Panc1 (cell line): ENCODE measurements at regions not wholly inside any gene's neighbourhood (a gene's known extent, or its start where the extent isn't known, plus 50 kb on each side); places are given as distances from the start of the nearest gene placed in this dataset.

Experiments
- ATAC-seq: fragments of 200-7000 bp; cut with Tn5 transposase; 2 replicates; pipeline ENCODE4 v1.9.1; 2020; ENCODE audit warnings: mild to moderate bottlenecking, moderate library complexity
- BruUV-seq: library from RNA; stranded (reverse); fragments of 400-500 nt; replicated peaks from 2 replicates; lab custom pipeline; 2021; lab: Mats Ljungman, UMichigan
- CTCF ChIA-PET: fragments of 300-600 bp; sonication (Branson Sonifier 250); formaldehyde crosslinking; loops from one replicate; lab custom pipeline; 2022; ENCODE audit warnings: antibody characterized with exemption; lab: Charles Lee
- POLR2A ChIA-PET: fragments of 300-600 bp; sonication (Branson Sonifier 250); formaldehyde crosslinking; loops from one replicate; lab custom pipeline; 2022; ENCODE audit warnings: antibody characterized with exemption; lab: Charles Lee
- DNase-seq: peaks from one replicate; pipeline ENCODE4 v3.0.0-alpha.2; 2010; ENCODE audit warnings: low read depth, low spot score
- H3K27ac ChIP-seq: 2 replicates; pipeline ENCODE4 v1.5.1; 2011; ENCODE audit warnings: mild to moderate bottlenecking, low read length, inconsistent platforms
- H3K27me3 ChIP-seq: fragments of 200-500 bp; sonication (Bioruptor generic); 2 replicates; pipeline ENCODE4 v1.6.0; 2014; ENCODE audit warnings: low read length, inconsistent platforms; ENCODE audit not compliant: control insufficient read depth, insufficient read depth
- H3K36me3 ChIP-seq: fragments of 200-500 bp; sonication (Bioruptor generic); 2 replicates; pipeline ENCODE4 v1.5.1; 2014; ENCODE audit warnings: inconsistent platforms, mild to moderate bottlenecking, low read length, moderate library complexity; ENCODE audit not compliant: control insufficient read depth, insufficient read depth
- H3K4me1 ChIP-seq: 2 replicates; pipeline ENCODE4 v1.5.1; 2011; ENCODE audit warnings: inconsistent platforms, mild to moderate bottlenecking, low read length, moderate library complexity; ENCODE audit not compliant: control insufficient read depth, insufficient read depth
- H3K4me3 ChIP-seq, 2 experiments: 2 replicates each; pipeline ENCODE4 v1.5.1; 2011 to 2012; ENCODE audit warnings: low read depth in 2 of 2, low read length in 2 of 2, mild to moderate bottlenecking in 2 of 2, inconsistent platforms in 1 of 2, moderate library complexity in 1 of 2
- H3K9me3 ChIP-seq: fragments of 200-500 bp; sonication (Bioruptor generic); 2 replicates; pipeline ENCODE4 v1.5.1; 2014; ENCODE audit warnings: low read depth, mild to moderate bottlenecking, inconsistent platforms, low read length, moderate library complexity; ENCODE audit not compliant: control insufficient read depth, insufficient read depth
- POLR2AphosphoS5 ChIP-seq: IDR thresholded peaks from 2 replicates; pipeline ENCODE4 v1.6.1; 2012; ENCODE audit warnings: mild to moderate bottlenecking, low read depth, low read length, moderate library complexity
- SIN3A ChIP-seq: IDR thresholded peaks from 2 replicates; pipeline ENCODE4 v1.6.1; 2012; ENCODE audit warnings: low read depth, mild to moderate bottlenecking, low read length, moderate library complexity, borderline replicate concordance; ENCODE audit not compliant: insufficient read depth
- TCF7L2 ChIP-seq: IDR thresholded peaks from 2 replicates; pipeline ENCODE4 v1.6.1; 2011; ENCODE audit warnings: mild to moderate bottlenecking, low read depth, low read length, inconsistent platforms
- in situ Hi-C: cut with HindIII; loops from 2 replicates; pipeline ENCODE4 v1.10.0; 2016; ENCODE audit warnings: low sequenced_read_pairs, low pct_unique_long_range_greater_than_20kb
- intact Hi-C: fragments of 100-400 bp; cut with micrococcal nuclease; formaldehyde crosslinking; loops from one replicate; pipeline ENCODE4 v1.10.0; 2022; ENCODE audit not compliant: unreplicated experiment
- TF ChIP-seq, protein P1 (sequence below): fragments of 450-650 bp; IDR thresholded peaks from 2 replicates; pipeline ENCODE4 v1.5.1; 2017; ENCODE audit warnings: mild to moderate bottlenecking
- TF ChIP-seq, protein P2 (sequence below), 2 experiments: IDR thresholded peaks; 2 replicates each; pipeline ENCODE4 v1.6.1; 2011 to 2012; ENCODE audit warnings: low read depth in 2 of 2, control low read depth in 1 of 2, low read length in 1 of 2, mild to moderate bottlenecking in 1 of 2, moderate library complexity in 1 of 2; ENCODE audit not compliant: insufficient read depth in 1 of 2

DNA sequence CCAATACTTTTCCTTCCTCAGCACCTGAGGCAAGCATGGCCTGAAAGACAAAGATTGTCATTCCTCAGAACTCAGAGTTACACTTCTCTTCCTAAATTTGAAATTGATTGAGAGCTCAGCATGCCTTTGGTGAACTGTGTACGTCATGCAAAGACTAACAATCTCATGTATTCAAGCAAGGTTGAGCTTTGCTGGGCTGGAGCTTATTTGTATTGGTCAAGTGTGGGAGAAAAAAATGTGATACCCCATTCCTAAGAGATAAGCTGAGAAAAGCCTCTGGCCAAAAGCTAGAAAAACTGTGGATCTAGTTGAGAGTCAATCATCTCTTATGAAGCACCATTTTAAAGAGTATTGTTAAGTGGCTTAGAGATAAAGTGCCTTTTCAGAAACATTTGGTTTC lies 392.2 kb downstream of the RASEF start:
- intact Hi-C loops = no loop called here
- TF ChIP-seq, protein P1, sequence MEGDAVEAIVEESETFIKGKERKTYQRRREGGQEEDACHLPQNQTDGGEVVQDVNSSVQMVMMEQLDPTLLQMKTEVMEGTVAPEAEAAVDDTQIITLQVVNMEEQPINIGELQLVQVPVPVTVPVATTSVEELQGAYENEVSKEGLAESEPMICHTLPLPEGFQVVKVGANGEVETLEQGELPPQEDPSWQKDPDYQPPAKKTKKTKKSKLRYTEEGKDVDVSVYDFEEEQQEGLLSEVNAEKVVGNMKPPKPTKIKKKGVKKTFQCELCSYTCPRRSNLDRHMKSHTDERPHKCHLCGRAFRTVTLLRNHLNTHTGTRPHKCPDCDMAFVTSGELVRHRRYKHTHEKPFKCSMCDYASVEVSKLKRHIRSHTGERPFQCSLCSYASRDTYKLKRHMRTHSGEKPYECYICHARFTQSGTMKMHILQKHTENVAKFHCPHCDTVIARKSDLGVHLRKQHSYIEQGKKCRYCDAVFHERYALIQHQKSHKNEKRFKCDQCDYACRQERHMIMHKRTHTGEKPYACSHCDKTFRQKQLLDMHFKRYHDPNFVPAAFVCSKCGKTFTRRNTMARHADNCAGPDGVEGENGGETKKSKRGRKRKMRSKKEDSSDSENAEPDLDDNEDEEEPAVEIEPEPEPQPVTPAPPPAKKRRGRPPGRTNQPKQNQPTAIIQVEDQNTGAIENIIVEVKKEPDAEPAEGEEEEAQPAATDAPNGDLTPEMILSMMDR = no peak
- TF ChIP-seq, protein P2, sequence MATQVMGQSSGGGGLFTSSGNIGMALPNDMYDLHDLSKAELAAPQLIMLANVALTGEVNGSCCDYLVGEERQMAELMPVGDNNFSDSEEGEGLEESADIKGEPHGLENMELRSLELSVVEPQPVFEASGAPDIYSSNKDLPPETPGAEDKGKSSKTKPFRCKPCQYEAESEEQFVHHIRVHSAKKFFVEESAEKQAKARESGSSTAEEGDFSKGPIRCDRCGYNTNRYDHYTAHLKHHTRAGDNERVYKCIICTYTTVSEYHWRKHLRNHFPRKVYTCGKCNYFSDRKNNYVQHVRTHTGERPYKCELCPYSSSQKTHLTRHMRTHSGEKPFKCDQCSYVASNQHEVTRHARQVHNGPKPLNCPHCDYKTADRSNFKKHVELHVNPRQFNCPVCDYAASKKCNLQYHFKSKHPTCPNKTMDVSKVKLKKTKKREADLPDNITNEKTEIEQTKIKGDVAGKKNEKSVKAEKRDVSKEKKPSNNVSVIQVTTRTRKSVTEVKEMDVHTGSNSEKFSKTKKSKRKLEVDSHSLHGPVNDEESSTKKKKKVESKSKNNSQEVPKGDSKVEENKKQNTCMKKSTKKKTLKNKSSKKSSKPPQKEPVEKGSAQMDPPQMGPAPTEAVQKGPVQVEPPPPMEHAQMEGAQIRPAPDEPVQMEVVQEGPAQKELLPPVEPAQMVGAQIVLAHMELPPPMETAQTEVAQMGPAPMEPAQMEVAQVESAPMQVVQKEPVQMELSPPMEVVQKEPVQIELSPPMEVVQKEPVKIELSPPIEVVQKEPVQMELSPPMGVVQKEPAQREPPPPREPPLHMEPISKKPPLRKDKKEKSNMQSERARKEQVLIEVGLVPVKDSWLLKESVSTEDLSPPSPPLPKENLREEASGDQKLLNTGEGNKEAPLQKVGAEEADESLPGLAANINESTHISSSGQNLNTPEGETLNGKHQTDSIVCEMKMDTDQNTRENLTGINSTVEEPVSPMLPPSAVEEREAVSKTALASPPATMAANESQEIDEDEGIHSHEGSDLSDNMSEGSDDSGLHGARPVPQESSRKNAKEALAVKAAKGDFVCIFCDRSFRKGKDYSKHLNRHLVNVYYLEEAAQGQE (IDR thresholded peaks at IDR 0.05; ENCODE audit: insufficient read depth in 1 of 2, low read depth in 2 of 2, low read length in 1 of 2) = no peak
- no peak for TF ChIP-seq SIN3A
- TF ChIP-seq POLR2AphosphoS5 = no peak
- no peak for TF ChIP-seq TCF7L2
- Histone ChIP-seq H3K27me3 (no peaks in the 10 kb centered on the region), H3K4me1 (no peaks in the 10 kb centered on the region), H3K27ac (no peak overlapping the region), H3K36me3 (no peaks in the 10 kb centered on the region), H3K9me3 (no peaks in the 10 kb centered on the region), H3K4me3 (no peak overlapping the region)
- DNase-seq (no peak), ATAC-seq (no peak)
- in situ Hi-C loops = no loop called here
- ChIA-PET CTCF (no interaction called here), POLR2A (no interaction called here)
- no TSS peak for BruUV-seq

DNA sequence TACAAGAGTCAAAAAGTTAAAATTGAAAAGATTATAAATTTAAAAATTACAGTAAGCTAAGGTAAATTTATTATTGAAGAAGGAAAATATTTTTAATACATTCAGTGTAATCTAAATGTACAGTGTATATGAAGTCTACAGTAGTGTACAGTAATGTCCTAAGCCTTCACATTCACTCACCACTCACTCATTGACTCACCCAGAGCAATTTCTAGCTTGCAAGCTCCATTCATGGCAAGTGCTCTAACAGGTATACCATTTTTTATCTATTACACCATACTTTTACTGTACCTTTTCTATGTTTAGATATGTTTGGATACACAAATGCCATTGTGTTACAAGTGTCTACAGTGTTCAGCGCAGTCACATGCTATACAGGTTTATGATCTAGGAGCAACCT lies 389.7 kb downstream of the RASEF start:
- BruUV-seq = no TSS peak
- Histone ChIP-seq H3K36me3 (no peaks in the 10 kb centered on the region), H3K9me3 (no peaks in the 10 kb centered on the region), H3K27ac (no peak overlapping the region), H3K4me3 (no peak overlapping the region), H3K4me1 (no peaks in the 10 kb centered on the region), H3K27me3 (no peaks in the 10 kb centered on the region)
- DNase-seq (no peak), ATAC-seq (no peak)
- TF ChIP-seq TCF7L2 (no peak), SIN3A (no peak), POLR2AphosphoS5 (no peak)
- TF ChIP-seq, protein P1 = no peak
- TF ChIP-seq, protein P2 (IDR thresholded peaks at IDR 0.05; ENCODE audit: insufficient read depth in 1 of 2, low read depth in 2 of 2, low read length in 1 of 2) = no peak
- ChIA-PET CTCF (no interaction called here), POLR2A (no interaction called here)
- intact Hi-C loops = no loop called here
- in situ Hi-C loops = no loop called here
